Liver (tissue), 8 donors: ENCODE measurements at regions not wholly inside any gene's neighbourhood (a gene's known extent, or its start where the extent isn't known, plus 50 kb on each side); places are given as distances from the start of the nearest gene placed in this dataset.

Experiments
- DNase-seq: peaks from one replicate; pipeline ENCODE4 v3.0.0-alpha.2; 2017; ENCODE audit warnings: low spot score
- H3K27ac ChIP-seq, 2 donors: one replicate each; pipeline ENCODE4 v1.7.0; 2013; ENCODE audit warnings: inconsistent platforms in 2 of 2, low read length in 2 of 2, control low read depth in 1 of 2, low read depth in 1 of 2, mild to moderate bottlenecking in 1 of 2
- H3K27me3 ChIP-seq, 4 donors: one replicate each; pipeline versions ENCODE4 v1.6.1 to v1.7.0; 2013; ENCODE audit warnings: low read length in 3 of 4, inconsistent platforms in 1 of 4, mild to moderate bottlenecking in 1 of 4, moderate library complexity in 1 of 4; ENCODE audit not compliant: control insufficient read depth in 4 of 4, insufficient read depth in 4 of 4
- H3K36me3 ChIP-seq, 4 donors: one replicate each; pipeline versions ENCODE4 v1.6.1 to v1.7.0; 2013; ENCODE audit warnings: low read length in 3 of 4, mild to moderate bottlenecking in 3 of 4, low read depth in 1 of 4, moderate library complexity in 1 of 4; ENCODE audit not compliant: control insufficient read depth in 4 of 4, insufficient read depth in 3 of 4
- H3K4me1 ChIP-seq, 4 donors: one replicate each; pipeline versions ENCODE4 v1.6.1 to v1.7.0; 2013; ENCODE audit warnings: low read length in 3 of 4, mild to moderate bottlenecking in 3 of 4, moderate library complexity in 1 of 4; ENCODE audit not compliant: control insufficient read depth in 4 of 4, insufficient read depth in 4 of 4
- H3K4me3 ChIP-seq, 3 donors: one replicate each; pipeline versions ENCODE4 v1.6.1 to v1.7.0; 2013; ENCODE audit warnings: low read length in 3 of 3, control low read depth in 1 of 3, low read depth in 1 of 3, mild to moderate bottlenecking in 1 of 3
- H3K9ac ChIP-seq, 2 donors: one replicate each; pipeline ENCODE4 v1.7.0; 2013; ENCODE audit warnings: low read length in 2 of 2, mild to moderate bottlenecking in 2 of 2, moderate library complexity in 2 of 2, control low read depth in 1 of 2, low read depth in 1 of 2
- H3K9me3 ChIP-seq, 4 donors: one replicate each; pipeline versions ENCODE4 v1.6.1 to v1.7.0; 2013; ENCODE audit warnings: low read length in 3 of 4; ENCODE audit not compliant: control insufficient read depth in 4 of 4
- CTCF ChIP-seq: fragments of 150-350 bp; IDR thresholded peaks from 2 replicates; pipeline ENCODE4 v1.5.1; 2017; ENCODE audit warnings: improper control_type of control experiment, low read depth, low read length; ENCODE audit not compliant: missing input control
- EGR1 ChIP-seq, 2 donors: IDR thresholded peaks; 2 replicates each; pipeline ENCODE4 v1.6.1; 2016 to 2018; ENCODE audit warnings: antibody characterized with exemption in 2 of 2, low read depth in 2 of 2
- FOXA1 ChIP-seq: IDR thresholded peaks from 2 replicates; pipeline ENCODE4 v1.6.1; 2016; ENCODE audit warnings: antibody characterized with exemption
- FOXA2 ChIP-seq: IDR thresholded peaks from 2 replicates; pipeline ENCODE4 v1.6.1; 2016; ENCODE audit warnings: antibody characterized with exemption
- GABPA ChIP-seq, 2 donors: IDR thresholded peaks in 1 of 2; conservative IDR thresholded peaks in 1 of 2; 2 replicates each; pipeline ENCODE4 v1.6.1; 2016; ENCODE audit warnings: antibody characterized with exemption in 2 of 2, mild to moderate bottlenecking in 1 of 2, moderate library complexity in 1 of 2
- HNF4A ChIP-seq, 2 donors: conservative IDR thresholded peaks; 2 replicates each; pipeline ENCODE4 v1.6.1; 2016; ENCODE audit warnings: antibody characterized with exemption in 2 of 2, mild to moderate bottlenecking in 2 of 2
- HNF4G ChIP-seq: IDR thresholded peaks from 2 replicates; pipeline ENCODE4 v1.6.1; 2016; ENCODE audit warnings: antibody characterized with exemption
- JUND ChIP-seq, 2 donors: IDR thresholded peaks; 2 replicates each; pipeline ENCODE4 v1.6.1; 2016; ENCODE audit warnings: antibody characterized with exemption in 2 of 2
- NR2F2 ChIP-seq: IDR thresholded peaks from 2 replicates; pipeline ENCODE4 v1.6.1; 2016; ENCODE audit warnings: antibody characterized with exemption
- RAD21 ChIP-seq, 2 donors: IDR thresholded peaks; 2 replicates each; pipeline ENCODE4 v1.6.1; 2016; ENCODE audit warnings: antibody characterized with exemption in 2 of 2, mild to moderate bottlenecking in 2 of 2
- REST ChIP-seq: IDR thresholded peaks from 2 replicates; pipeline ENCODE4 v1.6.1; 2016; ENCODE audit warnings: antibody characterized with exemption, mild to moderate bottlenecking
- RXRA ChIP-seq, 2 donors: IDR thresholded peaks; 2 replicates each; pipeline ENCODE4 v1.6.1; 2017 to 2018; ENCODE audit warnings: antibody characterized with exemption in 2 of 2, mild to moderate bottlenecking in 1 of 2
- SP1 ChIP-seq: IDR thresholded peaks from 2 replicates; pipeline ENCODE4 v1.6.1; 2018; ENCODE audit warnings: antibody characterized with exemption, mild to moderate bottlenecking
- TAF1 ChIP-seq: conservative IDR thresholded peaks from 2 replicates; pipeline ENCODE4 v1.6.1; 2016; ENCODE audit warnings: antibody characterized with exemption, mild to moderate bottlenecking
- YY1 ChIP-seq: IDR thresholded peaks from 2 replicates; pipeline ENCODE4 v1.6.1; 2016; ENCODE audit warnings: antibody characterized with exemption, mild to moderate bottlenecking
- ZBTB33 ChIP-seq: IDR thresholded peaks from 2 replicates; pipeline ENCODE4 v1.6.1; 2016; ENCODE audit warnings: antibody characterized with exemption
- WGBS: extraction: QIAGEN DNeasy Blood & Tissue Kit; methylation state at CpG from one replicate; pipeline ENCODE4 v1.1.7; 2013; 5-methylcytosine and 5-hydroxymethylcytosine counted together
- TF ChIP-seq, protein P1 (sequence below): IDR thresholded peaks from 2 replicates; pipeline ENCODE4 v1.6.1; 2016; ENCODE audit warnings: antibody characterized with exemption
- TF ChIP-seq, protein P2 (sequence below): IDR thresholded peaks from 2 replicates; pipeline ENCODE4 v1.6.1; 2016; ENCODE audit warnings: antibody characterized with exemption
- donor health status: healthy.
- donor health status: healthy.
- donor health status: healthy.
- donor health status: healthy.
- donor health status: healthy.

GRCh38 chr12:107474639-107475539 lies 210.7 kb upstream of the PWP1 start:
- Histone ChIP-seq H3K4me1 (no peaks in the 10 kb centered on the region), H3K9ac (no peak overlapping the region), H3K27ac (no peak overlapping the region), H3K27me3 (no peaks in the 10 kb centered on the region), H3K9me3 (no peaks in the 10 kb centered on the region), H3K36me3 (no peaks in the 10 kb centered on the region), H3K4me3 (no peak overlapping the region)
- WGBS = 49% methylated on average over 4 of the region's 4 CpGs
- DNase-seq = no peak
- no peak for TF ChIP-seq FOXA1

DNA sequence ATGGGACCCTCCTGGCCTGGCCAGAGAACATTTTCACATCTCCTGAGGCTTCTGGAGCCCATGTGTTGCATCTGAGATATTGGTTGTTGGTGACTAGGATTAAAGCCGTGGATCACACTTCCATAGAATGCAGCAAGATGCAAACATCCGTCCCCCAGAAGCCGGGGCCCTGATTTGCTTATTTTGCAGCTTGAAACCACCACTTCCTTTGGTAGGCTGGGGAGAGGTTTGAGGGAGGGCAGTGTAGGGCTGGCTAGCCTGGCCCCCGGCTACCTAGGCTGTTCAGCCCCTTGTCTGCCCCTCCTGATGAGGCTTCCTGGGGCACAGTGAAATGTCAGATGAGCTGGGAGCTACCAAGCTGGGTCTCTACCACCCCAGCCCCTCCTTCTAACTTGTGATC lies 209.7 kb upstream of the PWP1 start:
- WGBS = 80% methylated on average over 4 of the region's 4 CpGs
- H3K9me3 ChIP-seq = no peaks in the 10 kb centered on the region

More for the DNA sequence above, 209.7 kb upstream of the PWP1 start:
- DNase-seq = no peak
- Histone ChIP-seq H3K9ac (no peak overlapping the region), H3K4me1 (no peaks in the 10 kb centered on the region), H3K4me3 (no peak overlapping the region), H3K27ac (no peak overlapping the region), H3K27me3 (no peaks in the 10 kb centered on the region), H3K36me3 (no peaks in the 10 kb centered on the region)
- TF ChIP-seq HNF4G = no peak
- no peak for TF ChIP-seq FOXA1
- TF ChIP-seq, protein P1, sequence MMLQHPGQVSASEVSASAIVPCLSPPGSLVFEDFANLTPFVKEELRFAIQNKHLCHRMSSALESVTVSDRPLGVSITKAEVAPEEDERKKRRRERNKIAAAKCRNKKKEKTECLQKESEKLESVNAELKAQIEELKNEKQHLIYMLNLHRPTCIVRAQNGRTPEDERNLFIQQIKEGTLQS = no peak
- no peak for TF ChIP-seq NR2F2
- no peak for TF ChIP-seq YY1
- no peak for TF ChIP-seq ZBTB33
- no peak for TF ChIP-seq RAD21 (IDR thresholded peaks at IDR 0.05)
- no peak for TF ChIP-seq RXRA (IDR thresholded peaks at IDR 0.05)
- TF ChIP-seq, protein P2, sequence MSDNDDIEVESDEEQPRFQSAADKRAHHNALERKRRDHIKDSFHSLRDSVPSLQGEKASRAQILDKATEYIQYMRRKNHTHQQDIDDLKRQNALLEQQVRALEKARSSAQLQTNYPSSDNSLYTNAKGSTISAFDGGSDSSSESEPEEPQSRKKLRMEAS = no peak
- TF ChIP-seq SP1 = no peak
- no peak for TF ChIP-seq REST
- TF ChIP-seq GABPA (IDR thresholded peaks at IDR 0.05 in 1 of 2, conservative IDR thresholded peaks at IDR 0.05 in 1 of 2) = no peak
- TF ChIP-seq FOXA2 = no peak
- TF ChIP-seq TAF1 = no peak
- no peak for TF ChIP-seq HNF4A (conservative IDR thresholded peaks at IDR 0.05)
- no peak for TF ChIP-seq JUND (IDR thresholded peaks at IDR 0.05)
- TF ChIP-seq EGR1 (IDR thresholded peaks at IDR 0.05; ENCODE audit: low read depth in 2 of 2) = no peak
- no peak for TF ChIP-seq CTCF
